ENCODE measurements at regions not wholly inside any gene's neighbourhood (a gene's known extent, or its start where the extent isn't known, plus 50 kb on each side); places are given as distances from the start of the nearest gene placed in this dataset.
A peak's percentile ranks its signal among the peaks of the same experiment; 100 is the strongest.

- no peak overlapping the region for H3K4me3 ChIP-seq (ENCODE audit: low read depth, low read length)
- POLR2A ChIA-PET, result no interaction called here
- H3K9me3 ChIP-seq (ENCODE audit: control insufficient read depth, insufficient read depth, low read depth, low read length), result no peaks in the 10 kb centered on the region
- no peaks in the 10 kb centered on the region for H3K36me3 ChIP-seq (ENCODE audit: control insufficient read depth in 2 of 2, insufficient read depth in 1 of 2, low read length in 2 of 2)
- peaks cover 22% of the 10 kb centered on the region for H3K4me1 ChIP-seq (ENCODE audit: control insufficient read depth, insufficient read depth, low read length)
- H3K27ac ChIP-seq (ENCODE audit: extremely low read depth, low read depth, low read length), result no peak overlapping the region
- CTCF ChIA-PET, result no interaction called here
- 0 out of 2 replicates have a peak, but pooled peaks have one; percentile 37 for TF ChIP-seq ZEB2 (tag by site-specific recombination; IDR thresholded peaks at IDR 0.05)
- TF ChIP-seq ZNF501 (tag by site-specific recombination; IDR thresholded peaks at IDR 0.05), result no peak
- TF ChIP-seq ZSCAN16 (tag by site-specific recombination; IDR thresholded peaks at IDR 0.05), result no peak
- no peak for TF ChIP-seq ZNF10 (tag by site-specific recombination; IDR thresholded peaks at IDR 0.05)
- TF ChIP-seq ZNF416 (tag by site-specific recombination; IDR thresholded peaks at IDR 0.05), result no peak
- peak; percentile 26; the same call in 1 of the 2 replicates for TF ChIP-seq ZNF629 (tag by site-specific recombination; IDR thresholded peaks at IDR 0.05)
- TF ChIP-seq ZNF354C (tag by site-specific recombination; IDR thresholded peaks at IDR 0.05; ENCODE audit: borderline replicate concordance, low read depth), result no peak
- TF ChIP-seq ZNF580 (tag by site-specific recombination; IDR thresholded peaks at IDR 0.05), result no peak
- no peak for TF ChIP-seq ZNF280C (tag by site-specific recombination; IDR thresholded peaks at IDR 0.05)
- TF ChIP-seq OVOL3 (tag by site-specific recombination; IDR thresholded peaks at IDR 0.05), result no peak
- no peak for TF ChIP-seq ZSCAN30 (tag by site-specific recombination; IDR thresholded peaks at IDR 0.05)
- TF ChIP-seq ZBTB26 (tag by site-specific recombination; optimal IDR thresholded peaks at IDR 0.05), result no peak
- TF ChIP-seq KLF16 (tag by site-specific recombination; IDR thresholded peaks at IDR 0.05), result peak; percentile 24; the same call in 1 of the 2 replicates
- TF ChIP-seq ZNF561 (tag by site-specific recombination; IDR thresholded peaks at IDR 0.05; ENCODE audit: borderline replicate concordance), result no peak
- TF ChIP-seq ZNF600 (tag by site-specific recombination; IDR thresholded peaks at IDR 0.05), result no peak
- TF ChIP-seq YY2 (tag by site-specific recombination; IDR thresholded peaks at IDR 0.05), result no peak
- TF ChIP-seq ZNF660 (tag by site-specific recombination; IDR thresholded peaks at IDR 0.05), result no peak
- no peak for TF ChIP-seq ZNF768 (tag by site-specific recombination; IDR thresholded peaks at IDR 0.05)
- peak; percentile 16; the same call in 1 of the 2 replicates for TF ChIP-seq ZNF394 (tag by site-specific recombination; IDR thresholded peaks at IDR 0.05; ENCODE audit: borderline replicate concordance)
- no peak for TF ChIP-seq ZNF639 (tag by site-specific recombination; IDR thresholded peaks at IDR 0.05)
- TF ChIP-seq ZNF184 (tag by site-specific recombination; IDR thresholded peaks at IDR 0.05), result no peak
- TF ChIP-seq ZFP69B (tag by site-specific recombination; IDR thresholded peaks at IDR 0.05), result peak; percentile 83
- TF ChIP-seq GLI2 (tag by site-specific recombination; IDR thresholded peaks at IDR 0.05; ENCODE audit: borderline replicate concordance, low read depth), result 0 out of 2 replicates have a peak, but pooled peaks have one; percentile 22
- TF ChIP-seq ZNF248 (tag by site-specific recombination; IDR thresholded peaks at IDR 0.05), result no peak
- TF ChIP-seq ZNF76 (tag by site-specific recombination; IDR thresholded peaks at IDR 0.05; ENCODE audit: borderline replicate concordance, low read depth), result no peak
- TF ChIP-seq ZFP41 (tag by site-specific recombination; IDR thresholded peaks at IDR 0.05; ENCODE audit: borderline replicate concordance), result no peak
- TF ChIP-seq MYNN (tag by site-specific recombination; IDR thresholded peaks at IDR 0.05; ENCODE audit: borderline replicate concordance), result no peak
- no peak for TF ChIP-seq ZNF335 (tag by site-specific recombination; conservative IDR thresholded peaks at IDR 0.05)
- no peak for TF ChIP-seq ZBTB8A (tag by site-specific recombination; IDR thresholded peaks at IDR 0.05)
- TF ChIP-seq ZNF211 (tag by site-specific recombination; IDR thresholded peaks at IDR 0.05; ENCODE audit: low read depth), result no peak
- TF ChIP-seq ZNF596 (tag by site-specific recombination; IDR thresholded peaks at IDR 0.05), result no peak
- 0 out of 2 replicates have a peak, but pooled peaks have one; percentile 11 for TF ChIP-seq OSR2 (tag by site-specific recombination; IDR thresholded peaks at IDR 0.05)
- peak; percentile 12; the same call in 1 of the 2 replicates for TF ChIP-seq FEZF1 (tag by site-specific recombination; IDR thresholded peaks at IDR 0.05)
- no peak for TF ChIP-seq ZNF677 (tag by site-specific recombination; IDR thresholded peaks at IDR 0.05)
- no peak for TF ChIP-seq ZNF513 (tag by site-specific recombination; IDR thresholded peaks at IDR 0.05)
These were observed 85.1 kb upstream of the ARHGAP5 start for GRCh38 chr14:31992011-31992447.

Data from HEK293 (cell line).